ENCODE measurements at regions not wholly inside any gene's neighbourhood (a gene's known extent, or its start where the extent isn't known, plus 50 kb on each side); places are given as distances from the start of the nearest gene placed in this dataset.
"Not testable (repeated sequence)": the region's sequence is repeated elsewhere in the genome, so short reads cannot be mapped to it uniquely, and the experiment has no call there.

DNA sequence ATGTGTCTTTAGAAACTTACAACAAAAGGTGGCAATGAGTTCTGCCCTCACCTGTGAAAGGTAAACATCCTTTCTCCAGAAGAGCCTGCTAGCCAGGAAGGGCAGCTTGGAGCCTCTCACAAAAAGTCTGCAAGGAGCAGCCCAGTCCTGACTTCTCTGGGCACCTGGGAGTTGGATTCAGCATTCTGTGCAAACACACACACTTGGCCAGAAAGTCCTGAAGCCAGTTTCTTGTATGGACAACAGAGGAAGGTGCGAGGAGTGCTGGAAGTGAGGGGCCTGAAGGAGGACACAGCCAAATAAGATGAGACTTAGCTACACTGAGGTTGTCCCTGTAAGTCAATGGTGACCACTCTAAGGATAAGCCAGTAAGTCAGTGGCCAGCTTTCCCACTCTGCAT is 52.4 kb upstream of the SLC1A4 start (continued):
- TF ChIP-seq KDM5A (IDR thresholded peaks at IDR 0.05; ENCODE audit: low read length) (no peak), TEAD4 (IDR thresholded peaks at IDR 0.05; ENCODE audit: low read depth, low read length) (no peak)

DNA sequence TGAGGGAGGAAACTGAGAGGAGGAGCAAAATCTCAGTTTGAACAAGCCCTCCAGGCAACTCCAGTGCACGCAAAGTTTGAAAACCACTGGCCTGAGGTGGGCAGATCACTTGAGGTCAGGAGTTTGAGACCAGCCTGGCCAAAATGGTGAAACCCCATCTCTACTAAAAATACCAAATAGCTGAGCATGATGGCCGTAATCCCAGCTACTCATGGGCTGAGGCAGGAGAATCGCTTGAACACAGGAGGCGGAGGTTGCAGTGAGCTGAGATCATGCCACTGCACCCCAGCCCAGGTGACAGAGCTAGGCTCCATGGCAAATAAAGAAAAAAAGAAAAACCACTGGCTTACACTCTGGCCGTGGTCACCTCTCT is 51.9 kb upstream of the SLC1A4 start:
- not testable (repeated sequence) for H3K18ac ChIP-seq (ENCODE audit: extremely low read depth, low read length); H3K4me3 ChIP-seq (ENCODE audit: extremely low read depth in 1 of 4, insufficient read depth in 2 of 4, low read depth in 3 of 4, low read length in 4 of 4); H2AK5ac ChIP-seq (ENCODE audit: low read depth, low read length); H3K23ac ChIP-seq (ENCODE audit: insufficient read length); H3K9ac ChIP-seq (replicated peaks in 1 of 4; ENCODE audit: extremely low read depth in 1 of 4, low read depth in 3 of 4, low read length in 3 of 4); H3K23me2 ChIP-seq (ENCODE audit: low read depth, low read length); H3K4me2 ChIP-seq (ENCODE audit: insufficient read depth in 1 of 2, low read depth in 2 of 2, low read length in 2 of 2); H3K27me3 ChIP-seq (replicated peaks in 1 of 4; ENCODE audit: control insufficient read depth in 3 of 4, extremely low read depth in 1 of 4, insufficient read depth in 3 of 4, low read length in 3 of 4); H2BK5ac ChIP-seq (ENCODE audit: low read depth, low read length); H3K36me3 ChIP-seq (ENCODE audit: control insufficient read depth in 2 of 4, insufficient read depth in 4 of 4, low read length in 3 of 4); FAIRE-seq; H3K27ac ChIP-seq (ENCODE audit: low read depth, low read length); H3K4ac ChIP-seq (replicated peaks; ENCODE audit: insufficient read length, low read depth, low read length); H3K79me2 ChIP-seq (ENCODE audit: control insufficient read depth in 1 of 2, insufficient read depth in 2 of 2, low read length in 2 of 2); H3K79me1 ChIP-seq (ENCODE audit: low read depth, low read length); H4K8ac ChIP-seq (ENCODE audit: extremely low read depth, insufficient read depth, low read length); H3K14ac ChIP-seq (ENCODE audit: insufficient read length); H4K5ac ChIP-seq (ENCODE audit: insufficient read length, low read depth, low read length); H4K91ac ChIP-seq (replicated peaks; ENCODE audit: insufficient read length, low read length); H2BK120ac ChIP-seq (replicated peaks; ENCODE audit: low read depth, low read length); H4K20me1 ChIP-seq (replicated peaks in 1 of 2; ENCODE audit: control insufficient read depth in 1 of 2, insufficient read depth in 2 of 2, low read length in 2 of 2); DNase-seq (ENCODE audit: low read depth in 1 of 2, low spot score in 2 of 2); H2BK12ac ChIP-seq (ENCODE audit: low read depth, low read length); H2AFZ ChIP-seq (ENCODE audit: low read length); H3K9me3 ChIP-seq (ENCODE audit: insufficient read depth in 2 of 2, low read depth in 1 of 2, low read length in 1 of 2); H3K4me1 ChIP-seq (replicated peaks in 1 of 4; ENCODE audit: control insufficient read depth in 3 of 4, insufficient read depth in 4 of 4, low read length in 3 of 4); H3K56ac ChIP-seq (replicated peaks; ENCODE audit: insufficient read length, low read depth, low read length); H2BK20ac ChIP-seq (ENCODE audit: low read length)
- ChIA-PET CTCF (ENCODE audit: partially characterized antibody) (interaction anchor here (1.1 to 5.0 kb wide), 2 partner anchors 15 to 71 kb away, joined by 3 to 22 read pairs; no protein-coding TSS in a partner anchor), POLR2A (ENCODE audit: partially characterized antibody) (interaction anchor here (1.8 to 1.9 kb wide), 2 partner anchors 14 to 119 kb away, joined by 5 to 6 read pairs; partner anchors contain the start of gene CEP68)
- WGBS, 2 experiments (ENCODE audit: extremely low coverage in 1 of 2, insufficient coverage in 1 of 2, insufficient read length in 1 of 2, insufficient replicate concordance in 2 of 2, low coverage in 1 of 2, low lambda C conversion rate in 2 of 2, missing lambda C conversion rate in 1 of 2), result 92% methylated on average over 5 of the region's 5 CpGs; no CpG with 5 or more reads in 1 of the 2 experiments
- H2BK15ac ChIP-seq (ENCODE audit: low read length), result 0 out of 2 replicates have a peak overlapping the region, but pooled peaks have one; percentile 10

Data from H1 (cell line).